GM12878 (cell line): ENCODE measurements at regions not wholly inside any gene's neighbourhood (a gene's known extent, or its start where the extent isn't known, plus 50 kb on each side); places are given as distances from the start of the nearest gene placed in this dataset.

Experiments
- ATAC-seq: fragments of 200-7000 bp; cut with Tn5 transposase; 3 replicates; pipeline ENCODE4 v1.9.1; 2020; ENCODE audit warnings: mild to moderate bottlenecking, moderate library complexity
- BruUV-seq: library from RNA; stranded (reverse); fragments of 400-500 nt; replicated peaks from 2 replicates; lab custom pipeline; 2021; lab: Mats Ljungman, UMichigan
- CTCF ChIA-PET: fragments of 300-600 bp; sonication (Branson Sonifier 250); formaldehyde crosslinking; extraction: SDS; loops from one replicate; lab custom pipeline; 2021; ENCODE audit warnings: inconsistent platforms; lab: Yijun Ruan, JAX
- POLR2A ChIA-PET: fragments of 350-600 bp; formaldehyde crosslinking; extraction: SDS; loops from one replicate; lab custom pipeline; 2021; ENCODE audit warnings: inconsistent platforms; lab: Charles Lee
- RAD21 ChIA-PET: fragments of 300-600 bp; sonication (Branson Sonifier 250); formaldehyde crosslinking; loops from one replicate; lab custom pipeline; 2023; ENCODE audit warnings: antibody characterized with exemption; ENCODE audit not compliant: unreplicated experiment; lab: Charles Lee
- SMC1A ChIA-PET: fragments of 300-600 bp; sonication (Branson Sonifier 250); formaldehyde crosslinking; loops from one replicate; lab custom pipeline; 2023; ENCODE audit not compliant: unreplicated experiment, uncharacterized antibody; lab: Charles Lee
- DNase-seq: peaks from one replicate; pipeline ENCODE4 v3.0.0-alpha.2; 2011; ENCODE audit warnings: low read depth, low spot score
- FAIRE-seq: peaks from 3 replicates; lab custom pipeline; 2011; peaks lifted over from hg19 to GRCh38; lab: Jason Lieb, UNC
- H2AFZ ChIP-seq: 2 replicates; pipeline ENCODE4 v1.6.0; 2011; ENCODE audit warnings: low read depth, low read length, control low read depth; ENCODE audit not compliant: control insufficient read depth
- H3K27ac ChIP-seq: 2 replicates; pipeline ENCODE4 v1.5.1; 2011; ENCODE audit warnings: control low read depth; ENCODE audit not compliant: control insufficient read depth, insufficient read depth
- H3K27me3 ChIP-seq, 2 experiments: replicated peaks in 1 of 2; 2 replicates each; pipeline versions ENCODE4 v1.6.0 to v1.6.1; 2011; ENCODE audit warnings: low read length in 1 of 2; ENCODE audit not compliant: control insufficient read depth in 2 of 2, insufficient read depth in 2 of 2
- H3K36me3 ChIP-seq, 2 experiments: 2 replicates each; pipeline ENCODE4 v1.5.1; 2011; ENCODE audit warnings: low read length in 1 of 2; ENCODE audit not compliant: control insufficient read depth in 2 of 2, insufficient read depth in 2 of 2
- H3K4me1 ChIP-seq: 2 replicates; pipeline ENCODE4 v1.6.1; 2011; ENCODE audit warnings: mild to moderate bottlenecking, low read length, moderate library complexity, mixed read lengths; ENCODE audit not compliant: control insufficient read depth, insufficient read depth
- H3K4me2 ChIP-seq: 2 replicates; pipeline ENCODE4 v1.6.0; 2011; ENCODE audit warnings: control low read depth; ENCODE audit not compliant: control insufficient read depth, insufficient read depth
- H3K4me3 ChIP-seq: fragments of 200-600 bp; sonication (generic); 2 replicates; pipeline ENCODE4 v1.5.1; 2016
- H3K79me2 ChIP-seq: 2 replicates; pipeline ENCODE4 v1.6.0; 2011; ENCODE audit warnings: low read length; ENCODE audit not compliant: control insufficient read depth, insufficient read depth
- H3K9ac ChIP-seq: 2 replicates; pipeline ENCODE4 v1.8.0; 2011; ENCODE audit warnings: low read length, control low read depth, mixed read lengths; ENCODE audit not compliant: control insufficient read depth, insufficient read depth
- H3K9me3 ChIP-seq: replicated peaks from 3 replicates; pipeline ENCODE4 v1.5.1; 2011; ENCODE audit warnings: mild to moderate bottlenecking, low read length; ENCODE audit not compliant: control insufficient read depth, insufficient read depth
- H4K20me1 ChIP-seq: 2 replicates; pipeline ENCODE4 v1.6.0; 2011; ENCODE audit not compliant: control insufficient read depth, insufficient read depth
- CBFB ChIP-seq: IDR thresholded peaks from 2 replicates; pipeline ENCODE4 v1.6.1; 2016; ENCODE audit warnings: antibody characterized with exemption, low read depth
- DPF2 ChIP-seq: fragments of 450-650 bp; IDR thresholded peaks from 2 replicates; pipeline ENCODE4 v1.6.1; 2017; ENCODE audit warnings: mild to moderate bottlenecking
- IRF4 ChIP-seq: IDR thresholded peaks from 2 replicates; pipeline ENCODE4 v1.6.1; 2011; ENCODE audit warnings: low read depth, low read length
- KAT2A ChIP-seq: conservative IDR thresholded peaks from 2 replicates; pipeline ENCODE4 v1.6.1; 2011; ENCODE audit warnings: low read depth, low read length; ENCODE audit not compliant: control insufficient read depth
- MEF2A ChIP-seq: IDR thresholded peaks from 2 replicates; pipeline ENCODE4 v1.6.1; 2011; ENCODE audit warnings: low read depth, mild to moderate bottlenecking, low read length, moderate library complexity; ENCODE audit not compliant: insufficient read depth
- MYC ChIP-seq: IDR thresholded peaks from 2 replicates; pipeline ENCODE4 v1.6.1; 2011; ENCODE audit warnings: mild to moderate bottlenecking, low read length, moderate library complexity, inconsistent platforms; ENCODE audit not compliant: insufficient read depth, insufficient replicate concordance, insufficient read length, severe bottlenecking
- NFXL1 ChIP-seq: fragments of 450-650 bp; IDR thresholded peaks from 2 replicates; pipeline ENCODE4 v1.6.1; 2017; ENCODE audit warnings: antibody characterized with exemption, mild to moderate bottlenecking, borderline replicate concordance
- SIX5 ChIP-seq: IDR thresholded peaks from 2 replicates; pipeline ENCODE4 v1.6.1; 2011; ENCODE audit warnings: mild to moderate bottlenecking, low read depth, low read length, moderate library complexity; ENCODE audit not compliant: severe bottlenecking
- SMC3 ChIP-seq: IDR thresholded peaks from 2 replicates; pipeline ENCODE4 v1.6.1; 2011; ENCODE audit warnings: low read length, improper control_type of control experiment, borderline replicate concordance
- WGBS: methylation state at CpG from one replicate; pipeline ENCODE4 v1.1.6; 2016; ENCODE audit warnings: low lambda C conversion rate; ENCODE audit not compliant: insufficient replicate concordance, insufficient coverage; ENCODE audit errors: missing lambda C conversion rate; 5-methylcytosine and 5-hydroxymethylcytosine counted together
- in situ Hi-C: fragments of 300-500 bp; cut with MboI; formaldehyde crosslinking; loops from 9 replicates; pipeline ENCODE4 v1.14.3; 2018; ENCODE audit warnings: mixed read lengths
- intact Hi-C: fragments of 100-400 bp; cut with micrococcal nuclease; formaldehyde crosslinking; loops from one replicate; pipeline ENCODE4 v1.14.2; 2022; ENCODE audit not compliant: unreplicated experiment
- TF ChIP-seq, protein P1 (sequence below), 3 experiments: IDR thresholded peaks in 2 of 3; conservative IDR thresholded peaks in 1 of 3; 2 replicates each; pipeline ENCODE4 v1.5.1; 2011; ENCODE audit warnings: low read depth in 3 of 3, low read length in 3 of 3, mild to moderate bottlenecking in 3 of 3, control low read depth in 2 of 3, moderate library complexity in 2 of 3, inconsistent platforms in 1 of 3, mixed read lengths in 1 of 3; ENCODE audit not compliant: control insufficient read depth in 2 of 3, insufficient read depth in 1 of 3; ENCODE audit errors: extremely low read depth in 1 of 3
- TF ChIP-seq, protein P2 (sequence below): IDR thresholded peaks from 2 replicates; pipeline ENCODE4 v1.6.1; 2011; ENCODE audit warnings: mild to moderate bottlenecking, low read depth, low read length, moderate library complexity; ENCODE audit not compliant: insufficient replicate concordance

DNA sequence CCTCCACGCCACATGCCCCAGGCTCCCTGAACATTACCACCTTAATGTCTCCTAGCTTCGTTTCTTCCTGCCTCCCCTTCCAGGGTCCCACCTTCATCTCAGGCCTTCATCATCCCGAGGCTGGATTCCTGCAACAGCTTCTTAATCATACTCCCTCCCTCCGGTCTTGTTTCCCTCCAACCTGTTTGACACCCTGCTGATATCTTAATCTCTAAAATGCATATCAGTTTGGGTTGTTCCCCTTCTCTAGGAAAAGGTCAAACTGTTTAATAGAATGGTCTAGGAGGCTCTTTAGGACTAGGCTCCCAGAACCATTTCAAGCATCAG, 125.5 kb upstream of the ARHGAP5 start:
- H3K27me3 ChIP-seq, result no peaks in the 10 kb centered on the region
- no peak overlapping the region for H3K27ac ChIP-seq
- intact Hi-C loops (no loop called here), in situ Hi-C loops (no loop called here)
- H3K9ac ChIP-seq, result no peak overlapping the region
- POLR2A ChIA-PET, result no interaction called here
- no peaks in the 10 kb centered on the region for H3K4me1 ChIP-seq
- H3K79me2 ChIP-seq, result no peaks in the 10 kb centered on the region
- H3K4me2 ChIP-seq, result no peak overlapping the region
- H3K36me3 ChIP-seq, result no peaks in the 10 kb centered on the region
- H2AFZ ChIP-seq, result no peak overlapping the region
- H3K9me3 ChIP-seq, result no peaks in the 10 kb centered on the region
- BruUV-seq, result no TSS peak
- FAIRE-seq, result no peak
- DNase-seq, result no peak
- 20% methylated on average over 4 of the region's 4 CpGs for whole genome bisulfite sequencing
- CTCF ChIA-PET, result interaction anchor here (1.0 kb wide), 1 partner anchor 13 kb away, joined by 4 read pairs; no protein-coding TSS in a partner anchor
- RAD21 ChIA-PET, result no interaction called here
- TF ChIP-seq KAT2A (no peak), DPF2 (no peak), MYC (no peak), SIX5 (no peak), MEF2A (no peak), IRF4 (no peak), CBFB (no peak), NFXL1 (no peak), SMC3 (no peak)
- TF ChIP-seq, protein P1, sequence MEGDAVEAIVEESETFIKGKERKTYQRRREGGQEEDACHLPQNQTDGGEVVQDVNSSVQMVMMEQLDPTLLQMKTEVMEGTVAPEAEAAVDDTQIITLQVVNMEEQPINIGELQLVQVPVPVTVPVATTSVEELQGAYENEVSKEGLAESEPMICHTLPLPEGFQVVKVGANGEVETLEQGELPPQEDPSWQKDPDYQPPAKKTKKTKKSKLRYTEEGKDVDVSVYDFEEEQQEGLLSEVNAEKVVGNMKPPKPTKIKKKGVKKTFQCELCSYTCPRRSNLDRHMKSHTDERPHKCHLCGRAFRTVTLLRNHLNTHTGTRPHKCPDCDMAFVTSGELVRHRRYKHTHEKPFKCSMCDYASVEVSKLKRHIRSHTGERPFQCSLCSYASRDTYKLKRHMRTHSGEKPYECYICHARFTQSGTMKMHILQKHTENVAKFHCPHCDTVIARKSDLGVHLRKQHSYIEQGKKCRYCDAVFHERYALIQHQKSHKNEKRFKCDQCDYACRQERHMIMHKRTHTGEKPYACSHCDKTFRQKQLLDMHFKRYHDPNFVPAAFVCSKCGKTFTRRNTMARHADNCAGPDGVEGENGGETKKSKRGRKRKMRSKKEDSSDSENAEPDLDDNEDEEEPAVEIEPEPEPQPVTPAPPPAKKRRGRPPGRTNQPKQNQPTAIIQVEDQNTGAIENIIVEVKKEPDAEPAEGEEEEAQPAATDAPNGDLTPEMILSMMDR (IDR thresholded peaks at IDR 0.05 in 2 of 3, conservative IDR thresholded peaks at IDR 0.05 in 1 of 3; ENCODE audit: control insufficient read depth in 2 of 3, extremely low read depth in 1 of 3, insufficient read depth in 1 of 3, low read depth in 3 of 3, low read length in 3 of 3), result no peak
- TF ChIP-seq, protein P2, sequence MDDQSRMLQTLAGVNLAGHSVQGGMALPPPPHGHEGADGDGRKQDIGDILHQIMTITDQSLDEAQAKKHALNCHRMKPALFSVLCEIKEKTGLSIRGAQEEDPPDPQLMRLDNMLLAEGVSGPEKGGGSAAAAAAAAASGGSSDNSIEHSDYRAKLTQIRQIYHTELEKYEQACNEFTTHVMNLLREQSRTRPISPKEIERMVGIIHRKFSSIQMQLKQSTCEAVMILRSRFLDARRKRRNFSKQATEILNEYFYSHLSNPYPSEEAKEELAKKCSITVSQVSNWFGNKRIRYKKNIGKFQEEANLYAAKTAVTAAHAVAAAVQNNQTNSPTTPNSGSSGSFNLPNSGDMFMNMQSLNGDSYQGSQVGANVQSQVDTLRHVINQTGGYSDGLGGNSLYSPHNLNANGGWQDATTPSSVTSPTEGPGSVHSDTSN, result no peak
- TF ChIP-seq, all 136 proteins: peak for 0
- Histone ChIP-seq H3K4me3 (no peak overlapping the region), H4K20me1 (no peaks in the 10 kb centered on the region)
- no peak for ATAC-seq
- SMC1A ChIA-PET, result interaction anchor here (1.1 to 1.9 kb wide), 3 partner anchors 15 to 108 kb away, joined by 3 to 4 read pairs (median 3); no protein-coding TSS in a partner anchor
